B cell (primary cell): ENCODE measurements at regions not wholly inside any gene's neighbourhood (a gene's known extent, or its start where the extent isn't known, plus 50 kb on each side); places are given as distances from the start of the nearest gene placed in this dataset.

Experiments used
- ATAC-seq: fragments of 200-7000 bp; cut with Tn5 transposase; one replicate; pipeline ENCODE4 v1.10.0; 2021; ENCODE audit warnings: low read depth, mild to moderate bottlenecking, moderate number of reproducible peaks, moderate library complexity
- CTCF ChIA-PET: fragments of 350-600 bp; sonication (Branson Sonifier 250); formaldehyde crosslinking; loops from one replicate; lab custom pipeline; 2021; ENCODE audit warnings: antibody characterized with exemption, inconsistent platforms; lab: Charles Lee
- POLR2A ChIA-PET: fragments of 350-600 bp; sonication (Branson Sonifier 250); formaldehyde crosslinking; loops from one replicate; lab custom pipeline; 2021; ENCODE audit warnings: antibody characterized with exemption; lab: Charles Lee
- DNase-seq: peaks from one replicate; pipeline ENCODE4 v3.0.0; 2013
- H2AFZ ChIP-seq: 2 replicates; pipeline ENCODE4 v1.6.1; 2012; ENCODE audit warnings: mild to moderate bottlenecking, low read depth, low read length; ENCODE audit not compliant: insufficient read depth, poor library complexity, severe bottlenecking
- H3K27ac ChIP-seq, 2 donors: 1 replicate in 1 of 2; 2 replicates in 1 of 2; pipeline ENCODE4 v1.5.1; 2012 to 2013; ENCODE audit warnings: low read length in 2 of 2, mild to moderate bottlenecking in 2 of 2, moderate library complexity in 1 of 2
- H3K27me3 ChIP-seq, 4 experiments: fragments of 200-600 bp in 1 of 4; sonication (generic) in 1 of 4; replicated peaks in 1 of 4; 1 replicate in 2 of 4; 2 replicates in 2 of 4; pipeline versions ENCODE4 v1.6.1 to v1.7.0; 2013 to 2016; ENCODE audit warnings: low read length in 3 of 4, mild to moderate bottlenecking in 2 of 4, mixed read lengths in 1 of 4, moderate library complexity in 1 of 4; ENCODE audit not compliant: insufficient read depth in 4 of 4, control insufficient read depth in 3 of 4; ENCODE audit errors: control extremely low read depth in 1 of 4
- H3K36me3 ChIP-seq, 2 experiments: replicated peaks in 1 of 2; 1 replicate in 1 of 2; 2 replicates in 1 of 2; pipeline versions ENCODE4 v1.6.1 to v1.7.1; 2013; ENCODE audit warnings: low read length in 1 of 2; ENCODE audit not compliant: insufficient read depth in 2 of 2, control insufficient read depth in 1 of 2; ENCODE audit errors: control extremely low read depth in 1 of 2, extremely low read depth in 1 of 2
- H3K4me1 ChIP-seq, 2 donors: fragments of 200-600 bp in 1 of 2; sonication (generic) in 1 of 2; 1 replicate in 1 of 2; 2 replicates in 1 of 2; pipeline versions ENCODE4 v1.5.1 to v1.6.1; 2013 to 2017; ENCODE audit warnings: low read length in 2 of 2; ENCODE audit not compliant: control insufficient read depth in 2 of 2, insufficient read depth in 2 of 2
- H3K4me2 ChIP-seq: replicated peaks from 2 replicates; pipeline ENCODE3; 2012; ENCODE audit warnings: mild to moderate bottlenecking, low read depth, low read length; ENCODE audit not compliant: poor library complexity, severe bottlenecking
- H3K4me3 ChIP-seq, 5 experiments: fragments of 200-600 bp in 1 of 5; sonication (generic) in 1 of 5; 1 replicate in 3 of 5; 2 replicates in 2 of 5; pipeline versions ENCODE4 v1.5.1 to v1.7.0; 2011 to 2016; ENCODE audit warnings: low read length in 4 of 5, mild to moderate bottlenecking in 4 of 5, low read depth in 2 of 5, control low read depth in 1 of 5, moderate library complexity in 1 of 5; ENCODE audit not compliant: insufficient read depth in 1 of 5; ENCODE audit errors: control extremely low read depth in 1 of 5, extremely low read depth in 1 of 5
- H3K79me2 ChIP-seq: fragments of 200-600 bp; sonication (generic); one replicate; pipeline ENCODE4 v1.6.0; 2016; ENCODE audit warnings: low read length; ENCODE audit not compliant: control insufficient read depth, insufficient read depth
- H3K9ac ChIP-seq: fragments of 200-600 bp; sonication (generic); 2 replicates; pipeline ENCODE4 v1.6.1; 2017; ENCODE audit warnings: mild to moderate bottlenecking, low read length, moderate library complexity
- H3K9me3 ChIP-seq, 3 donors: one replicate each; pipeline versions ENCODE4 v1.6.1 to v1.7.1; 2013; ENCODE audit warnings: low read length in 2 of 3; ENCODE audit not compliant: control insufficient read depth in 2 of 3, insufficient read depth in 1 of 3; ENCODE audit errors: control extremely low read depth in 1 of 3
- H4K20me1 ChIP-seq: 2 replicates; pipeline ENCODE4 v1.6.0; 2012; ENCODE audit warnings: mild to moderate bottlenecking, low read length; ENCODE audit not compliant: insufficient read depth, control insufficient read depth, poor library complexity, severe bottlenecking
- H3K27ac Mint-ChIP-seq: one replicate; pipeline ENCODE4 v1.8.0; 2021; ENCODE audit warnings: mixed read lengths
- H3K27me3 Mint-ChIP-seq: one replicate; pipeline ENCODE4 v1.8.0; 2021; ENCODE audit warnings: mixed read lengths
- H3K4me1 Mint-ChIP-seq: one replicate; pipeline ENCODE4 v1.8.0; 2021; ENCODE audit warnings: mixed read lengths
- H3K4me3 Mint-ChIP-seq: one replicate; pipeline ENCODE4 v1.8.0; 2021; ENCODE audit warnings: mixed read lengths
- H3K9me3 Mint-ChIP-seq: one replicate; pipeline ENCODE4 v1.8.0; 2022; ENCODE audit warnings: mixed read lengths; ENCODE audit not compliant: insufficient read depth
- CTCF ChIP-seq: fragments of 200-600 bp; IDR thresholded peaks from one replicate; pipeline ENCODE4 v1.8.0; 2022; ENCODE audit warnings: antibody characterized with exemption, mild to moderate bottlenecking
- EZH2 ChIP-seq: IDR thresholded peaks from 2 replicates; pipeline ENCODE4 v1.6.1; 2012; ENCODE audit warnings: borderline replicate concordance, low read depth, mild to moderate bottlenecking, moderate library complexity, low read length; ENCODE audit not compliant: insufficient read depth, poor library complexity, severe bottlenecking
- WGBS: methylation state at CpG from one replicate; pipeline ENCODE4 v1.1.5; 2013; ENCODE audit warnings: missing lambda C conversion rate; ENCODE audit not compliant: insufficient coverage; 5-methylcytosine and 5-hydroxymethylcytosine counted together
- intact Hi-C: fragments of 100-400 bp; cut with micrococcal nuclease; formaldehyde crosslinking; loops from one replicate; pipeline ENCODE4 v1.10.0; 2022

GRCh38 chr1:82807563-82807962, 1006.8 kb downstream of the ADGRL2 start:
- no peak overlapping the region for H3K27ac ChIP-seq
- no peaks in the 10 kb centered on the region for H3K4me1 Mint-ChIP-seq

GRCh38 chr1:82806133-82806532, 1005.4 kb downstream of the ADGRL2 start:
- no peak overlapping the region for H3K27ac Mint-ChIP-seq
- ChIA-PET POLR2A (no interaction called here), CTCF (no interaction called here)
- no peaks in the 10 kb centered on the region for H3K36me3 ChIP-seq
- no peaks in the 10 kb centered on the region for H3K27me3 Mint-ChIP-seq
- DNase-seq (no peak), ATAC-seq (no peak)
- no peak for TF ChIP-seq CTCF
- TF ChIP-seq EZH2: no peak
- WGBS: 92% methylated on average over 2 of the region's 3 CpGs
- H3K79me2 ChIP-seq: no peaks in the 10 kb centered on the region
- H3K9ac ChIP-seq: no peak overlapping the region
- no peaks in the 10 kb centered on the region for H3K4me1 Mint-ChIP-seq
- H3K9me3 ChIP-seq: no peaks in the 10 kb centered on the region
- H3K4me2 ChIP-seq: no peak overlapping the region
- no peaks in the 10 kb centered on the region for H3K9me3 Mint-ChIP-seq
- no peak overlapping the region for H3K4me3 ChIP-seq
- H4K20me1 ChIP-seq: no peaks in the 10 kb centered on the region
- intact Hi-C loops: no loop called here
- H3K4me1 ChIP-seq: no peaks in the 10 kb centered on the region
- no peak overlapping the region for H3K27ac ChIP-seq
- H3K27me3 ChIP-seq: no peaks in the 10 kb centered on the region
- no peak overlapping the region for H3K4me3 Mint-ChIP-seq
- H2AFZ ChIP-seq: no peak overlapping the region

More at GRCh38 chr1:82807563-82807962, 1006.8 kb downstream of the ADGRL2 start:
- Mint-ChIP-seq H3K4me3 (no peak overlapping the region), H3K27ac (no peak overlapping the region), H3K9me3 (no peaks in the 10 kb centered on the region), H3K27me3 (no peaks in the 10 kb centered on the region)
- no peak for ATAC-seq
- Histone ChIP-seq H3K36me3 (no peaks in the 10 kb centered on the region), H3K9me3 (no peaks in the 10 kb centered on the region), H3K4me3 (no peak overlapping the region), H3K4me2 (no peak overlapping the region), H3K4me1 (no peaks in the 10 kb centered on the region), H3K9ac (no peak overlapping the region), H2AFZ (no peak overlapping the region), H3K79me2 (no peaks in the 10 kb centered on the region), H4K20me1 (no peaks in the 10 kb centered on the region), H3K27me3 (no peaks in the 10 kb centered on the region)
- POLR2A ChIA-PET: no interaction called here
- WGBS: no CpG with 5 or more reads among the region's 3 CpGs
- CTCF ChIA-PET: no interaction called here
- intact Hi-C loops: no loop called here
- no peak for TF ChIP-seq EZH2
- TF ChIP-seq CTCF: no peak
- DNase-seq: no peak
